SK-N-SH treated with all-trans-retinoic acid at 6 μM for 48 hours (cell line): ENCODE measurements at regions not wholly inside any gene's neighbourhood (a gene's known extent, or its start where the extent isn't known, plus 50 kb on each side); places are given as distances from the start of the nearest gene placed in this dataset.
A peak's percentile ranks its signal among the peaks of the same experiment; 100 is the strongest.

Experiments
- ATAC-seq: fragments of 200-7000 bp; cut with Tn5 transposase; 3 replicates; pipeline ENCODE4 v1.9.1; 2020; ENCODE audit warnings: mild to moderate bottlenecking, moderate library complexity
- ARNTL ChIP-seq: fragments of 450-650 bp; formaldehyde crosslinking; IDR thresholded peaks from 2 replicates; pipeline ENCODE4 v1.5.0; 2020; ENCODE audit warnings: low read depth, mild to moderate bottlenecking, moderate library complexity, borderline replicate concordance
- BACH2 ChIP-seq: fragments of 250-450 bp; sonication (Bioruptor Pico); IDR thresholded peaks from 2 replicates; pipeline ENCODE4 v1.9.0; 2021; ENCODE audit warnings: mild to moderate bottlenecking, borderline replicate concordance
- CSDC2 ChIP-seq: fragments of 250-450 bp; sonication (Bioruptor Pico); IDR thresholded peaks from 2 replicates; pipeline ENCODE4 v1.5.0; 2020; ENCODE audit warnings: mild to moderate bottlenecking, moderate library complexity
- CSRNP3 ChIP-seq: fragments of 250-450 bp; sonication (Bioruptor Pico); IDR thresholded peaks from 2 replicates; pipeline ENCODE4 v1.5.1; 2021; ENCODE audit warnings: mild to moderate bottlenecking, moderate library complexity
- GLIS3 ChIP-seq: fragments of 250-450 bp; sonication (Bioruptor Pico); IDR thresholded peaks from 2 replicates; pipeline ENCODE4 v1.5.0; 2020; ENCODE audit warnings: mild to moderate bottlenecking, moderate library complexity
- ISL1 ChIP-seq: fragments of 250-450 bp; sonication (Bioruptor Pico); IDR thresholded peaks from 2 replicates; pipeline ENCODE4 v2.1.2; 2022; ENCODE audit warnings: mild to moderate bottlenecking, moderate library complexity
- OSR1 ChIP-seq: fragments of 250-450 bp; sonication (Bioruptor Pico); IDR thresholded peaks from 2 replicates; pipeline ENCODE4 v1.8.0; 2022; ENCODE audit warnings: moderate library complexity, mild to moderate bottlenecking, inconsistent platforms
- PATZ1 ChIP-seq: fragments of 250-450 bp; sonication (Bioruptor Pico); IDR thresholded peaks from 2 replicates; pipeline ENCODE4 v1.8.0; 2020; ENCODE audit warnings: mild to moderate bottlenecking, moderate library complexity, borderline replicate concordance
- PPARA ChIP-seq: fragments of 250-450 bp; sonication (Bioruptor Pico); IDR thresholded peaks from 2 replicates; pipeline ENCODE4 v1.5.0; 2020; ENCODE audit warnings: mild to moderate bottlenecking, borderline replicate concordance
- RARB ChIP-seq: fragments of 250-450 bp; sonication (Bioruptor Pico); IDR thresholded peaks from 2 replicates; pipeline ENCODE4 v1.8.0; 2021; ENCODE audit warnings: mild to moderate bottlenecking, moderate library complexity
- SNAI2 ChIP-seq: fragments of 250-450 bp; sonication (Bioruptor Pico); IDR thresholded peaks from 2 replicates; pipeline ENCODE4 v1.5.0; 2020; ENCODE audit warnings: mild to moderate bottlenecking, moderate library complexity
- TOX ChIP-seq: fragments of 250-450 bp; sonication (Bioruptor Pico); IDR thresholded peaks from 2 replicates; pipeline ENCODE4 v1.8.0; 2021; ENCODE audit warnings: mild to moderate bottlenecking, moderate library complexity, borderline replicate concordance
- ZC3H10 ChIP-seq: fragments of 250-450 bp; sonication (Bioruptor Pico); IDR thresholded peaks from 2 replicates; pipeline ENCODE4 v1.5.1; 2021; ENCODE audit warnings: mild to moderate bottlenecking, moderate library complexity
- ZFP3 ChIP-seq: fragments of 250-450 bp; sonication (Bioruptor Pico); IDR thresholded peaks from 2 replicates; pipeline ENCODE4 v1.5.0; 2020; ENCODE audit warnings: mild to moderate bottlenecking, moderate library complexity
- ZFP30 ChIP-seq: fragments of 450-650 bp; formaldehyde crosslinking; IDR thresholded peaks from 2 replicates; pipeline ENCODE4 v1.5.0; 2022; ENCODE audit warnings: mild to moderate bottlenecking, moderate library complexity
- ZNF565 ChIP-seq: fragments of 450-650 bp; formaldehyde crosslinking; conservative IDR thresholded peaks from 2 replicates; pipeline ENCODE4 v1.5.0; 2020; ENCODE audit warnings: low read depth, mild to moderate bottlenecking, moderate library complexity
- ZNF70 ChIP-seq: fragments of 450-650 bp; formaldehyde crosslinking; IDR thresholded peaks from 2 replicates; pipeline ENCODE4 v1.5.0; 2020; ENCODE audit warnings: mild to moderate bottlenecking, moderate library complexity
- ZNF8 ChIP-seq: fragments of 450-650 bp; formaldehyde crosslinking; IDR thresholded peaks from 2 replicates; pipeline ENCODE4 v1.5.0; 2020; ENCODE audit warnings: mild to moderate bottlenecking, moderate library complexity
- TF ChIP-seq, protein P1 (sequence below): fragments of 250-450 bp; sonication (Bioruptor Pico); IDR thresholded peaks from 2 replicates; pipeline ENCODE4 v1.5.0; 2020; ENCODE audit warnings: mild to moderate bottlenecking, moderate library complexity

GRCh38 chr15:70153921-70154717 lies 56.4 kb upstream of the TLE3 start:
- TF ChIP-seq ZFP3 (CRISPR knock-in tag): no peak
- TF ChIP-seq CSDC2 (CRISPR knock-in tag): peak; percentile 52; the same call in 1 of the 2 replicates
- peak; percentile 63; the same call in 1 of the 2 replicates for TF ChIP-seq ZNF70
- TF ChIP-seq ISL1 (CRISPR knock-in tag): peak; percentile 37
- no peak for TF ChIP-seq OSR1 (CRISPR knock-in tag)
- peak; percentile 47 for ATAC-seq

- TF ChIP-seq GLIS3 (CRISPR knock-in tag): no peak
- TF ChIP-seq, protein P1, sequence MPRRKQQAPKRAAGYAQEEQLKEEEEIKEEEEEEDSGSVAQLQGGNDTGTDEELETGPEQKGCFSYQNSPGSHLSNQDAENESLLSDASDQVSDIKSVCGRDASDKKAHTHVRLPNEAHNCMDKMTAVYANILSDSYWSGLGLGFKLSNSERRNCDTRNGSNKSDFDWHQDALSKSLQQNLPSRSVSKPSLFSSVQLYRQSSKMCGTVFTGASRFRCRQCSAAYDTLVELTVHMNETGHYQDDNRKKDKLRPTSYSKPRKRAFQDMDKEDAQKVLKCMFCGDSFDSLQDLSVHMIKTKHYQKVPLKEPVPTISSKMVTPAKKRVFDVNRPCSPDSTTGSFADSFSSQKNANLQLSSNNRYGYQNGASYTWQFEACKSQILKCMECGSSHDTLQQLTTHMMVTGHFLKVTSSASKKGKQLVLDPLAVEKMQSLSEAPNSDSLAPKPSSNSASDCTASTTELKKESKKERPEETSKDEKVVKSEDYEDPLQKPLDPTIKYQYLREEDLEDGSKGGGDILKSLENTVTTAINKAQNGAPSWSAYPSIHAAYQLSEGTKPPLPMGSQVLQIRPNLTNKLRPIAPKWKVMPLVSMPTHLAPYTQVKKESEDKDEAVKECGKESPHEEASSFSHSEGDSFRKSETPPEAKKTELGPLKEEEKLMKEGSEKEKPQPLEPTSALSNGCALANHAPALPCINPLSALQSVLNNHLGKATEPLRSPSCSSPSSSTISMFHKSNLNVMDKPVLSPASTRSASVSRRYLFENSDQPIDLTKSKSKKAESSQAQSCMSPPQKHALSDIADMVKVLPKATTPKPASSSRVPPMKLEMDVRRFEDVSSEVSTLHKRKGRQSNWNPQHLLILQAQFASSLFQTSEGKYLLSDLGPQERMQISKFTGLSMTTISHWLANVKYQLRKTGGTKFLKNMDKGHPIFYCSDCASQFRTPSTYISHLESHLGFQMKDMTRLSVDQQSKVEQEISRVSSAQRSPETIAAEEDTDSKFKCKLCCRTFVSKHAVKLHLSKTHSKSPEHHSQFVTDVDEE: peak; percentile 58; the same call in 1 of the 2 replicates
- ATAC-seq: peak; percentile 10; the same call in 2 of the 3 replicates
These were observed 54.4 kb upstream of the TLE3 start for GRCh38 chr15:70152070-70152480.

GRCh38 chr15:70151462-70151861 lies 53.7 kb upstream of the TLE3 start:
- ATAC-seq: no peak
- TF ChIP-seq ARNTL (CRISPR knock-in tag) (no peak), ZNF70 (no peak), ZFP30 (no peak), TOX (no peak), PATZ1 (CRISPR knock-in tag) (no peak), ZC3H10 (CRISPR knock-in tag) (no peak), CSRNP3 (CRISPR knock-in tag) (no peak)

DNA sequence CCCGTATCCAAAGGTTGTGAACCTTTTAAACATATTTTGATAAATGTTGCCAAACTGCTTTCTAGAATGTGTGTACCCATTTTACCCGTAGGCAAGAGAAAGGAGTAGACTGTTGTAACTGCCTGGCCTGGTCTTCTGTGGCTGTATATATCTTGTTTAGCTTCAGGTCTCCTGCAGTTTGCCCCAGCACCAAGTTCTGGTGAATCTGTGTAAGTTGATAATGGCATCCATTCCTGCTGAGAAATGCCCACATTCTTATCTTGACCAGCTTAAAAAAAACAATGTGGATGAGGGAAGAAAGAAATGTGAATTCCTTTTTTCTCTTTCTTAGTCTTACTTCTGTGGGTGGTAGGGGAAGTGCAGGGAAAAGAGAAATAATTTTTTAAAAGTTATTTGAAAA lies 53.3 kb upstream of the TLE3 start:
- TF ChIP-seq SNAI2 (CRISPR knock-in tag) (no peak), ZNF8 (no peak)
- no peak for ATAC-seq

- TF ChIP-seq SNAI2 (CRISPR knock-in tag) (no peak), RARB (CRISPR knock-in tag) (no peak), GLIS3 (CRISPR knock-in tag) (no peak), BACH2 (CRISPR knock-in tag) (no peak)
- ATAC-seq: no peak
These were observed 52.7 kb upstream of the TLE3 start for GRCh38 chr15:70150405-70150747.

DNA sequence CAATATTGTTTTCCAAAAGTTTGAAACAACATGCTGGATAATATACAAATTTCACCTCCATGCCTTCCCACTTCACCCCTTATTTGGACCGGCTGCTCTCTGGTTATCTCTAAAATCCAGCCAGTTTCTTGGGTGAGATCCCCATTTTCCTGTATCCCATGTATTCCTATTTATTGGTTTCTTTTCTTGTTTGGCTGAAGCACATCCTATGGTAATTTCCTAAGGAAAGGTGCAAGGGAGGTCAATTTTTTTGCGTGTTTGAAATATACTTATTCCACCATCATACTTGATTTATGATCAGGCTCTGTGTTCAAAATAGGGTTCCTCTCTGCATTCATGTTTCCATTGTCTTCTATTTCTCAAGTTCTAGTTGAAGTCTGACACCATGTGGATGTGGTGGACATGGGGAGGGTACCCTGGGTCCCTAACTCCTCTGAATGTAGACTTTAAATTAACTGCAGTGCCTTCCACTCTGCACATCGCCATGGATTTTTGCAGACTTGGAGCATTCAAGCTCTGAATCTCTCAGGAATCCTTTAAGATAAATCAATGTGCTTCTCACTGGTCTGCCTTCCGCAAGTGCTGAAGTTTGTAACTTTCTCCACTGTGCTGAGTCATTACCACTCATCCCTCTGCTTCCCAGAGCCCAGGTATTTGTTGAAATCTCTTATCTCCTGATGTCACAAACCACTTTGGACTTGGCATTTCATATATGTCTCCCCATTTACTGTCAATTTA lies 52.1 kb upstream of the TLE3 start:
- peak; percentile 44; the same call in 2 of the 3 replicates for ATAC-seq

More for the DNA sequence above, 52.1 kb upstream of the TLE3 start:
- TF ChIP-seq BACH2 (CRISPR knock-in tag) (no peak), GLIS3 (CRISPR knock-in tag) (no peak), ISL1 (CRISPR knock-in tag) (peak; percentile 92), ZNF565 (CRISPR knock-in tag) (no peak), OSR1 (CRISPR knock-in tag) (no peak), CSRNP3 (CRISPR knock-in tag) (no peak), PPARA (no peak)
